ENCODE measurements at regions not wholly inside any gene's neighbourhood (a gene's known extent, or its start where the extent isn't known, plus 50 kb on each side); places are given as distances from the start of the nearest gene placed in this dataset.
"Not testable (repeated sequence)": the region's sequence is repeated elsewhere in the genome, so short reads cannot be mapped to it uniquely, and the experiment has no call there.

DNA sequence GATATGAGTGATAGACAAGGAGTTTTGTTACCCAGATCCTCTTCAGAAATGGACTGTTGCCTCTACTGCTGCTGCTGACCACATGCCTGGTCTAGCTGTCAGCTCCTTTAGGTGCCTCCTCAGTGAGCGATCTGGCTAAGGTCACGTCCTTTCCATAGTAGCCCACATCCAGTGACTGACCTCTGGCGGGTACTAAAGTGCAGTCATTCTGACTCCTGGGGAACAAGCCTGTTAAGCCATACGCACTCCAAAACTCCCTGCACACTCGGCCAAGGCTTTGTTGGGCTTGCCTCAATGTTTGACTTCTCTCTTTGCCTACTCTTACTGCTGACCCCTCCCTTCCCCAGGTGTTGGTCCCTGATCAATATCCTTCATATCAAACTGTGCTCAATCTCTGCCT lies 685.2 kb downstream of the IRS1 start:
- peaks cover 0 to 3% of the 10 kb centered on the region in 2 donors for H3K4me1 ChIP-seq (ENCODE audit: control insufficient read depth in 2 of 2, insufficient read depth in 2 of 2, low read length in 1 of 2)
- H3K4me3 ChIP-seq (ENCODE audit: low read depth in 1 of 2, low read length in 2 of 2): no peak overlapping the region
- no peaks in the 10 kb centered on the region for H3K36me3 ChIP-seq (ENCODE audit: control insufficient read depth in 2 of 2, insufficient read depth in 2 of 2, low read length in 1 of 2)
- WGBS, 2 donors: 70 to 75% methylated on average over 5 of the region's 5 CpGs
- H3K27ac ChIP-seq (ENCODE audit: low read depth in 2 of 2, low read length in 1 of 2): no peak overlapping the region
- H3K27me3 ChIP-seq (ENCODE audit: control insufficient read depth in 1 of 2, insufficient read depth in 2 of 2, low read length in 2 of 2): no peaks in the 10 kb centered on the region
- H3K9me3 ChIP-seq (ENCODE audit: control insufficient read depth in 2 of 2, insufficient read depth in 1 of 2, low read depth in 1 of 2, low read length in 1 of 2): no peaks in the 10 kb centered on the region

DNA sequence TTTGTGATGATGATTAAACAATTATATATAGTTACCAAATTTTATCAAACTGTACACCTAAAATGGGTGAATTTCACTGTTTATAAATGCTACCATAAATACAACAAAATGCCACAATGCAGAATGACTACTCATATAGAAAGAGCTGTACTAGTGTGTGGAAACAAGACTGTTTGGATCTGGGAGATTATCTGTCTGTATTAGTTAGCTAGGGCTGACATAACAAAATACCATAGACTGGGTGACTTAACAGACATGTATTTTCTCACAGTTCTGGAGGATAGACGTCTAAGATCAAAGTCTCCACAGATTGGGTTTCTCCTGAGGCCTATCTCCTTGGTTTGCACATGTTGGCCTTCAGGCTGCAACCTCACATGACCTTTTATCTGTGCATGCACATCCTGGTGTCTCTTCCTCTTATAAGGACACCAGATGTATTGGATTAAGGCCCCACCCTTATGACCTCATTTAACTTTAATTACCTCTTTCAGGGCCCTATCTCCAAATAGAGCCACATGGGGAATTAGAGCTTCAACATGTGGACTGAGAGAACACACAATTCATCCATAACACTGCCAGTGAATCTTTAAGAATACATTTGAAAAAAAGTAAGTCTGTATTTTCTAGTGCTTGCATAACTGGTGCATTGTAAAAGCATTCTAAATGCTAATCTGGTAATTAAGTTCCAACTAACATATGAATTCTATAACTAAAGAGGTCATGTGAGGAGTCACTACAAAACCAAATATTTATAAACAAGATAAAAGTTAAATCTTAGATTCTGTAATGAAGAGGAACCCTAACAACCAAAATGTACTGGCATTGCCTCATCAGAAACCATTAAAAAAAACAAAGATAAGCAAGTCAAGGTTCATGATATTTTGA lies 699.6 kb downstream of the NYAP2 start:
- no peaks in the 10 kb centered on the region for H3K4me1 ChIP-seq (ENCODE audit: control insufficient read depth in 2 of 2, insufficient read depth in 2 of 2, low read length in 1 of 2)
- 18 to 22% methylated on average over 1 of the region's 1 CpG for whole genome bisulfite sequencing, 2 donors
- no peaks in the 10 kb centered on the region for H3K27me3 ChIP-seq (ENCODE audit: control insufficient read depth in 1 of 2, insufficient read depth in 2 of 2, low read length in 2 of 2)
- no peaks in the 10 kb centered on the region for H3K9me3 ChIP-seq (ENCODE audit: control insufficient read depth in 2 of 2, insufficient read depth in 1 of 2, low read depth in 1 of 2, low read length in 1 of 2)
- H3K4me3 ChIP-seq (ENCODE audit: low read depth in 1 of 2, low read length in 2 of 2): no peak overlapping the region
- no peaks in the 10 kb centered on the region for H3K36me3 ChIP-seq (ENCODE audit: control insufficient read depth in 2 of 2, insufficient read depth in 2 of 2, low read length in 1 of 2)
- no peak overlapping the region for H3K27ac ChIP-seq (ENCODE audit: low read depth in 2 of 2, low read length in 1 of 2)

GRCh38 chr2:226095058-226095457 lies 695.5 kb downstream of the NYAP2 start:
- Histone ChIP-seq H3K4me1 (ENCODE audit: control insufficient read depth in 2 of 2, insufficient read depth in 2 of 2, low read length in 1 of 2) (no peaks in the 10 kb centered on the region), H3K9me3 (ENCODE audit: control insufficient read depth in 2 of 2, insufficient read depth in 1 of 2, low read depth in 1 of 2, low read length in 1 of 2) (peaks cover 0 to 4% of the 10 kb centered on the region in 2 donors), H3K27me3 (ENCODE audit: control insufficient read depth in 1 of 2, insufficient read depth in 2 of 2, low read length in 2 of 2) (no peaks in the 10 kb centered on the region), H3K4me3 (ENCODE audit: low read depth in 1 of 2, low read length in 2 of 2) (no peak overlapping the region), H3K36me3 (ENCODE audit: control insufficient read depth in 2 of 2, insufficient read depth in 2 of 2, low read length in 1 of 2) (no peaks in the 10 kb centered on the region), H3K27ac (ENCODE audit: low read depth in 2 of 2, low read length in 1 of 2) (no peak overlapping the region)
- WGBS, 2 donors: 93 to 95% methylated on average over 1 of the region's 1 CpG

DNA sequence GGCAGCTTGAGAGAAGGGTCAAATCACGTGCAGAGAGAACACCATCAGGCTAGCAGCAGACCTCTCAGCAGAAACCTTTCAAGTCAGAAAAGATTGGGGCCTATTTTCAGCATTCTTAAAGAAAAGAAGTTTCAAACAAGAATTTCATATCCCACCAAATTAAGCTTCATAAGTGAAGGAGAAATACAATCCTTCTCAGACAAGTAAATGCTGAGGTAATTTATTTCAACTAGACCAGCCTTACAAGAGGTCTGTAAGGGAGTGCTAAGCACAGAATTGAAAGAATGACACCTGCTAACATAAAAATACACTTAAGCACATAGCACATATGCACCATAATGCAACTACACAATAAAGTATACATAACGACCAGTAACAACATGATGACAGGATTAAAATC lies 693.9 kb downstream of the NYAP2 start:
- Histone ChIP-seq H3K27me3 (ENCODE audit: control insufficient read depth in 1 of 2, insufficient read depth in 2 of 2, low read length in 2 of 2) (no peaks in the 10 kb centered on the region), H3K9me3 (ENCODE audit: control insufficient read depth in 2 of 2, insufficient read depth in 1 of 2, low read depth in 1 of 2, low read length in 1 of 2) (peaks cover 0 to 4% of the 10 kb centered on the region in 2 donors), H3K4me1 (ENCODE audit: control insufficient read depth in 2 of 2, insufficient read depth in 2 of 2, low read length in 1 of 2) (no peaks in the 10 kb centered on the region), H3K27ac (ENCODE audit: low read depth in 2 of 2, low read length in 1 of 2) (no peak overlapping the region), H3K4me3 (ENCODE audit: low read depth in 1 of 2, low read length in 2 of 2) (no peak overlapping the region), H3K36me3 (ENCODE audit: control insufficient read depth in 2 of 2, insufficient read depth in 2 of 2, low read length in 1 of 2) (no peaks in the 10 kb centered on the region)
- 69 to 84% methylated on average over 2 of the region's 2 CpGs for WGBS, 2 donors

DNA sequence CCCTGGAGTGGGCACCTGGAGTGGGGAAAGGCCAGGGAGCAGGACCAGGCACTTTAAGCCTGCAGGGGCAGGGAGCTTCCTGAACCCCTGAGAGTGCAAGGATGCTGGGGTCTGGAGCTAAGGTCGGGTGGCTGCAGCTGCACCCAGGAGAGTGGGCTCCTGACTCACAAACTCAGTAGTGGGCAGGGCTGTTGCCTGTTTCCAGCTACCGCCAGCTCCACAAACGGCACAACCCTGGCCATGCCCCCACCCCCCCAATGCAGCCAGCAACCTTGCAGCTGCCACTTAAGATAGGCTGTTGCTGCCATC lies 688.8 kb downstream of the NYAP2 start:
- Histone ChIP-seq H3K4me3 (ENCODE audit: low read depth in 1 of 2, low read length in 2 of 2) (no peak overlapping the region), H3K36me3 (ENCODE audit: control insufficient read depth in 2 of 2, insufficient read depth in 2 of 2, low read length in 1 of 2) (no peaks in the 10 kb centered on the region), H3K4me1 (ENCODE audit: control insufficient read depth in 2 of 2, insufficient read depth in 2 of 2, low read length in 1 of 2) (peaks cover 0 to 4% of the 10 kb centered on the region in 2 donors), H3K9me3 (ENCODE audit: control insufficient read depth in 2 of 2, insufficient read depth in 1 of 2, low read depth in 1 of 2, low read length in 1 of 2) (peaks cover 0 to 4% of the 10 kb centered on the region in 2 donors), H3K27me3 (ENCODE audit: control insufficient read depth in 1 of 2, insufficient read depth in 2 of 2, low read length in 2 of 2) (no peaks in the 10 kb centered on the region), H3K27ac (ENCODE audit: low read depth in 2 of 2, low read length in 1 of 2) (no peak overlapping the region)
- WGBS, 2 donors: 42 to 84% methylated on average over 3 of the region's 3 CpGs

DNA sequence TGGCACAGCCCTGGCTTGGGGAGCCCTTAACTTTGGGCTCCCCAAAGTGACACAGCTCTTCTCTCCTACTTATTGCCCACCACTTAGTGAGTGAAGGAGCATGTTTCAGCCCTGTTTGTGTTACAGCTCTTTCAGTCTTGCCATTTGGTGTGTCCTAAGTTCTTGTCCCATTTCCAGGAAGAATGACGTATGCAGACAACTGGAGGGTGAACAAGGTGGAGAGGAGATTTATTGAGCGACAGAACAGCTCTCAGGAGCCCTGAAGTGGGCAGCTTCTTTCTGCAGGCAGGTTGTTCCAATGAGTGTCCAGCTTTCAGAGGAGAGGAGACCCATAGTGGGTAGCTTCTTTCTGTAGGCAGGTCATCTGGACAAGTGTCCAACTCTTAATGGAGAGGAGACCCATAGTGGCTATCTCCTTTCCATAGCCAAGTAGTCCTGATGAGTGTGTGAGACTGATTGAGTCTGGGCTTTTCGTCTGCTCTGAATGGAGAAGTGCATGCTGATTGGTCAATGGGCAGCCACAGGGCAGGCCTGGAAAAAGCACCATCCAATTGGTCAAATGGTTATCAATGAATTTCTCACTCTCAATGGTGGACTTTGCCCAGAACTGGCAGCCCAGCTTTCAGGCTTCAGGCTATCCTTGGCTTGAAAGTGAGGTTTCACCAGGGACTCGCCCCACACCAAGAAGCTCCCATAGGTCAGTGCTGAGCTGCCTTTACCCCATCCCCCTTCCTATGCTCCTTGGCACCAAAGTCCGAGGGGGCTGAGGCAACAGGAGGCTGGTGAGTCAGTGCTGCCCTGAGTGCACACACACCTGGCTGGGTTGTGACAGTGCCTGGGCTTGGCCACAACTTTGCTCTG lies 688.2 kb downstream of the NYAP2 start:
- H3K4me1 ChIP-seq (ENCODE audit: control insufficient read depth in 2 of 2, insufficient read depth in 2 of 2, low read length in 1 of 2): peaks cover 0 to 4% of the 10 kb centered on the region in 2 donors
- H3K36me3 ChIP-seq (ENCODE audit: control insufficient read depth in 2 of 2, insufficient read depth in 2 of 2, low read length in 1 of 2): no peaks in the 10 kb centered on the region
- H3K27ac ChIP-seq (ENCODE audit: low read depth in 2 of 2, low read length in 1 of 2): no peak overlapping the region
- H3K9me3 ChIP-seq (ENCODE audit: control insufficient read depth in 2 of 2, insufficient read depth in 1 of 2, low read depth in 1 of 2, low read length in 1 of 2): peaks cover 0 to 4% of the 10 kb centered on the region in 2 donors
- H3K4me3 ChIP-seq (ENCODE audit: low read depth in 1 of 2, low read length in 2 of 2): no peak overlapping the region
- 74 to 78% methylated on average over 5 of the region's 5 CpGs for WGBS, 2 donors
- no peaks in the 10 kb centered on the region for H3K27me3 ChIP-seq (ENCODE audit: control insufficient read depth in 1 of 2, insufficient read depth in 2 of 2, low read length in 2 of 2)

GRCh38 chr2:226087051-226087450 lies 687.5 kb downstream of the NYAP2 start:
- H3K36me3 ChIP-seq (ENCODE audit: control insufficient read depth in 2 of 2, insufficient read depth in 2 of 2, low read length in 1 of 2): no peaks in the 10 kb centered on the region
- 50 to 73% methylated on average over 3 of the region's 3 CpGs for WGBS, 2 donors
- H3K4me3 ChIP-seq (ENCODE audit: low read depth in 1 of 2, low read length in 2 of 2): no peak overlapping the region
- no peak overlapping the region for H3K27ac ChIP-seq (ENCODE audit: low read depth in 2 of 2, low read length in 1 of 2)
- peaks cover 0 to 4% of the 10 kb centered on the region in 2 donors for H3K4me1 ChIP-seq (ENCODE audit: control insufficient read depth in 2 of 2, insufficient read depth in 2 of 2, low read length in 1 of 2)
- H3K27me3 ChIP-seq (ENCODE audit: control insufficient read depth in 1 of 2, insufficient read depth in 2 of 2, low read length in 2 of 2): no peaks in the 10 kb centered on the region
- peaks cover 0 to 4% of the 10 kb centered on the region in 2 donors for H3K9me3 ChIP-seq (ENCODE audit: control insufficient read depth in 2 of 2, insufficient read depth in 1 of 2, low read depth in 1 of 2, low read length in 1 of 2)

DNA sequence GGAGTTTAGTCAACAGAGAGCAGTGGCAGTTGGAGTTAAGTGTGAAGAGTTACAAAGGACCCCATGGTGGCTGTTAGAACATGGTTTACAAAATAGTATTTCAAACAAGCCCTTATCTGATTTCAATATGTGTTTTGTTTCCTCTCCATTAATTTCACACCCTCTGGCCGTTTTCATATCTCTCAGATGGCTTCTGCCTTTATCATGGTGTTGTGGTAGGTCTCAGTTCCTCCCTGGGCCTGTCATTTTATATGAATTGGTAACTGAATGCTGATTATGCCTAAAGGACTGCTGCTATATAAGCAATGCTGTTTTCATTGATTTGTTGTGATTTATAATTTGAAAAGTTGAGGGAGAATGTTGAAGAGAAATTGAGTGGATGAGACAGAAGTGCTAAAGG lies 686.7 kb downstream of the NYAP2 start:
- no peaks in the 10 kb centered on the region for H3K27me3 ChIP-seq (ENCODE audit: control insufficient read depth in 1 of 2, insufficient read depth in 2 of 2, low read length in 2 of 2)
- no peak overlapping the region for H3K4me3 ChIP-seq (ENCODE audit: low read depth in 1 of 2, low read length in 2 of 2)
- WGBS, 2 donors: 27 to 41% methylated on average over 1 of the region's 1 CpG
- no peak overlapping the region for H3K27ac ChIP-seq (ENCODE audit: low read depth in 2 of 2, low read length in 1 of 2)
- no peaks in the 10 kb centered on the region for H3K36me3 ChIP-seq (ENCODE audit: control insufficient read depth in 2 of 2, insufficient read depth in 2 of 2, low read length in 1 of 2)
- no peaks in the 10 kb centered on the region for H3K9me3 ChIP-seq (ENCODE audit: control insufficient read depth in 2 of 2, insufficient read depth in 1 of 2, low read depth in 1 of 2, low read length in 1 of 2)
- H3K4me1 ChIP-seq (ENCODE audit: control insufficient read depth in 2 of 2, insufficient read depth in 2 of 2, low read length in 1 of 2): peaks cover 0 to 4% of the 10 kb centered on the region in 2 donors

DNA sequence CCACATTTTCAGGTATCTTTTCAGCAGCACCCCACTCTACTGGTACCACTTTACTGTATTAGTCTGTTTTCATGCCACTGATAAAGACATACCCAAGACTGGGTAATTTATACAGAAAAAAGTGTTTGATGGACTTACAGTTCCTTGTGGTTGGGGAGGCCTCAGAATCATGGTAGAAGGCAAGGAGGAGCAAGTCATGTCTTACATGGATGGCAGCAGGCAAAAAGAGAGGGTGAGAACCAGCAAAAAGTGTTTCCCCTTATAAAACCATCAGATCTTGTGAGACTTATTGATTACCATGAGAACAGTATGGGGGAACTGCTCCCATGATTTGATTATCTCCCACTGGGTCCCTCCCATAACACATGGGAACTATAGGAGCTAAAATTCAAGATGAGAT lies 685.9 kb downstream of the NYAP2 start:
- not testable (repeated sequence) for H3K36me3 ChIP-seq (ENCODE audit: control insufficient read depth in 2 of 2, insufficient read depth in 2 of 2, low read length in 1 of 2); H3K4me3 ChIP-seq (ENCODE audit: low read depth in 1 of 2, low read length in 2 of 2); H3K4me1 ChIP-seq (ENCODE audit: control insufficient read depth in 2 of 2, insufficient read depth in 2 of 2, low read length in 1 of 2); H3K27ac ChIP-seq (ENCODE audit: low read depth in 2 of 2, low read length in 1 of 2); H3K27me3 ChIP-seq (ENCODE audit: control insufficient read depth in 1 of 2, insufficient read depth in 2 of 2, low read length in 2 of 2); H3K9me3 ChIP-seq (ENCODE audit: control insufficient read depth in 2 of 2, insufficient read depth in 1 of 2, low read depth in 1 of 2, low read length in 1 of 2)
